Tibial nerve (tissue), 4 donors: ENCODE measurements at regions not wholly inside any gene's neighbourhood (a gene's known extent, or its start where the extent isn't known, plus 50 kb on each side); places are given as distances from the start of the nearest gene placed in this dataset.

Source experiments
- EP300 ChIP-seq, 2 donors: sonication (generic); formaldehyde crosslinking; IDR thresholded peaks; one replicate each; pipeline ENCODE4 v1.6.1; 2017; ENCODE audit warnings: antibody characterized with exemption in 2 of 2, mild to moderate bottlenecking in 1 of 2
- POLR2A ChIP-seq, 2 donors: fragments of 450-650 bp; IDR thresholded peaks; one replicate each; pipeline ENCODE4 v1.6.1; 2017; ENCODE audit warnings: antibody characterized with exemption in 2 of 2, mild to moderate bottlenecking in 2 of 2, moderate library complexity in 2 of 2
- TF ChIP-seq, protein P1 (sequence below), 5 experiments: fragments of 200-600 bp in 3 of 5; fragments of 450-650 bp in 2 of 5; sonication (generic) in 3 of 5; IDR thresholded peaks; one replicate each; pipeline ENCODE4 v1.5.1; 2016 to 2019; ENCODE audit warnings: antibody characterized with exemption in 5 of 5, mild to moderate bottlenecking in 3 of 5, moderate library complexity in 2 of 5

DNA sequence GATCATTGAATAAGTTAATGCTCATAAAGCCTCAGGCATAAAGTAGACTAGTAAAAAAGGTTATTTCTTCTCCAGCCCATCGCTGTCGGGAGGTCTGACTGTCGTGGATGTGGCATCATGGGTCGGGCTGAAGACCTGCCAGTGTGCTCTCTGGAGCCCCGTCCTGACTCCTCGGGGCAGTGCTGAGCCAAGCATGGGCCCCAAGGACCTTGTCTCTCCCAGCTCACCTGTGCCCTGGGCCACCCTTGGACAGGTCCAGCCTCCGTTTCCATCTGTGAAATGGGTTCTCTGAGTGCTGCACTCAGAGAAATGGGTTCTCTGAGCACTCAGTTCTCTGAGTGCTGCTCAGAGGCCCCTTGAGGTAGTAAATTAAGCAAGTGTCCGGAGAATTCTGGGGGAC is 269.0 kb downstream of the GADD45G start:
- TF ChIP-seq POLR2A (IDR thresholded peaks at IDR 0.05) (no peak), EP300 (IDR thresholded peaks at IDR 0.05) (no peak)
- TF ChIP-seq, protein P1, sequence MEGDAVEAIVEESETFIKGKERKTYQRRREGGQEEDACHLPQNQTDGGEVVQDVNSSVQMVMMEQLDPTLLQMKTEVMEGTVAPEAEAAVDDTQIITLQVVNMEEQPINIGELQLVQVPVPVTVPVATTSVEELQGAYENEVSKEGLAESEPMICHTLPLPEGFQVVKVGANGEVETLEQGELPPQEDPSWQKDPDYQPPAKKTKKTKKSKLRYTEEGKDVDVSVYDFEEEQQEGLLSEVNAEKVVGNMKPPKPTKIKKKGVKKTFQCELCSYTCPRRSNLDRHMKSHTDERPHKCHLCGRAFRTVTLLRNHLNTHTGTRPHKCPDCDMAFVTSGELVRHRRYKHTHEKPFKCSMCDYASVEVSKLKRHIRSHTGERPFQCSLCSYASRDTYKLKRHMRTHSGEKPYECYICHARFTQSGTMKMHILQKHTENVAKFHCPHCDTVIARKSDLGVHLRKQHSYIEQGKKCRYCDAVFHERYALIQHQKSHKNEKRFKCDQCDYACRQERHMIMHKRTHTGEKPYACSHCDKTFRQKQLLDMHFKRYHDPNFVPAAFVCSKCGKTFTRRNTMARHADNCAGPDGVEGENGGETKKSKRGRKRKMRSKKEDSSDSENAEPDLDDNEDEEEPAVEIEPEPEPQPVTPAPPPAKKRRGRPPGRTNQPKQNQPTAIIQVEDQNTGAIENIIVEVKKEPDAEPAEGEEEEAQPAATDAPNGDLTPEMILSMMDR (IDR thresholded peaks at IDR 0.05), result no peak
